A673 (cell line): ENCODE measurements at regions not wholly inside any gene's neighbourhood (a gene's known extent, or its start where the extent isn't known, plus 50 kb on each side); places are given as distances from the start of the nearest gene placed in this dataset.

ENCODE experiments used
- BruUV-seq: library from RNA; stranded (reverse); fragments of 400-500 nt; replicated peaks from 2 replicates; lab custom pipeline; 2021; lab: Mats Ljungman, UMichigan
- CTCF ChIA-PET: fragments of 300-600 bp; sonication (Branson Sonifier 250); formaldehyde crosslinking; loops from one replicate; lab custom pipeline; 2022; ENCODE audit warnings: antibody characterized with exemption; lab: Charles Lee
- POLR2A ChIA-PET: fragments of 300-600 bp; sonication (Branson Sonifier 250); formaldehyde crosslinking; loops from one replicate; lab custom pipeline; 2022; ENCODE audit warnings: antibody characterized with exemption; ENCODE audit not compliant: low non-redundant PET; lab: Charles Lee
- DNase-seq: peaks from one replicate; pipeline ENCODE4 v3.0.0-alpha.2; 2015; ENCODE audit warnings: low spot score
- H3K27ac ChIP-seq: fragments of 200-600 bp; sonication (generic); 2 replicates; pipeline ENCODE4 v1.5.1; 2016; ENCODE audit warnings: mixed run types, low read depth, mild to moderate bottlenecking, mixed read lengths, antibody characterized with exemption, low read length; ENCODE audit not compliant: poor library complexity, severe bottlenecking
- H3K27me3 ChIP-seq: fragments of 200-600 bp; sonication (generic); replicated peaks from 2 replicates; pipeline ENCODE4 v1.6.1; 2017; ENCODE audit warnings: mixed run types, low read depth, mild to moderate bottlenecking, mixed read lengths, antibody characterized with exemption, low read length; ENCODE audit not compliant: insufficient read depth, poor library complexity
- H3K36me3 ChIP-seq: fragments of 200-600 bp; sonication (generic); 2 replicates; pipeline ENCODE4 v1.6.1; 2016; ENCODE audit warnings: mixed run types, mild to moderate bottlenecking, mixed read lengths, antibody characterized with exemption, low read length; ENCODE audit not compliant: insufficient read depth, poor library complexity, severe bottlenecking
- H3K4me1 ChIP-seq: fragments of 200-600 bp; sonication (generic); 2 replicates; pipeline ENCODE4 v1.6.1; 2017; ENCODE audit warnings: mixed run types, mild to moderate bottlenecking, mixed read lengths, antibody characterized with exemption, low read length; ENCODE audit not compliant: insufficient read depth, poor library complexity, severe bottlenecking
- H3K4me3 ChIP-seq: fragments of 200-600 bp; sonication (generic); 2 replicates; pipeline ENCODE4 v1.5.1; 2016; ENCODE audit warnings: low read depth, mixed run types, mild to moderate bottlenecking, mixed read lengths, low read length; ENCODE audit not compliant: poor library complexity, severe bottlenecking
- H3K9me3 ChIP-seq: fragments of 200-600 bp; sonication (generic); 2 replicates; pipeline ENCODE4 v1.6.1; 2016; ENCODE audit warnings: mixed run types, low read depth, mild to moderate bottlenecking, mixed read lengths, antibody characterized with exemption, low read length; ENCODE audit not compliant: poor library complexity, severe bottlenecking
- CTCF ChIP-seq: fragments of 300-800, 200-600 bp; sonication (generic); conservative IDR thresholded peaks from 2 replicates; pipeline ENCODE4 v1.5.1; 2017; ENCODE audit warnings: low read depth, mild to moderate bottlenecking, antibody characterized with exemption, low read length, moderate library complexity, mixed read lengths
- EZH2 ChIP-seq: fragments of 200-600 bp; sonication (generic); IDR thresholded peaks from 2 replicates; pipeline ENCODE4 v1.6.1; 2017; ENCODE audit warnings: borderline replicate concordance, low read depth, mild to moderate bottlenecking, mixed read lengths, antibody characterized with exemption, low read length; ENCODE audit not compliant: poor library complexity, severe bottlenecking
- intact Hi-C: fragments of 100-400 bp; cut with micrococcal nuclease; formaldehyde crosslinking; loops from one replicate; pipeline ENCODE4 v1.10.0; 2022; ENCODE audit not compliant: unreplicated experiment

- BruUV-seq, result no TSS peak
These were observed 383.7 kb upstream of the PPP2R3A start for GRCh38 chr3:135581806-135582205.

GRCh38 chr3:135582800-135583199 lies 382.7 kb upstream of the PPP2R3A start:
- Histone ChIP-seq H3K36me3 (no peaks in the 10 kb centered on the region), H3K27ac (no peak overlapping the region), H3K4me3 (no peak overlapping the region), H3K9me3 (no peaks in the 10 kb centered on the region), H3K27me3 (peaks cover 2% of the 10 kb centered on the region), H3K4me1 (no peaks in the 10 kb centered on the region)
- ChIA-PET POLR2A (no interaction called here), CTCF (no interaction called here)
- no peak for DNase-seq
- intact Hi-C loops, result no loop called here
- TF ChIP-seq EZH2 (no peak), CTCF (no peak)
- BruUV-seq, result no TSS peak

More at GRCh38 chr3:135581806-135582205, 383.7 kb upstream of the PPP2R3A start:
- TF ChIP-seq CTCF (no peak), EZH2 (no peak)
- no peak overlapping the region for H3K27ac ChIP-seq
- H3K4me1 ChIP-seq, result no peaks in the 10 kb centered on the region
- DNase-seq, result no peak
- no peaks in the 10 kb centered on the region for H3K36me3 ChIP-seq
- no peaks in the 10 kb centered on the region for H3K9me3 ChIP-seq
- H3K4me3 ChIP-seq, result no peak overlapping the region
- CTCF ChIA-PET, result no interaction called here
- intact Hi-C loops, result no loop called here
- H3K27me3 ChIP-seq, result peaks cover 10% of the 10 kb centered on the region
- POLR2A ChIA-PET, result no interaction called here

GRCh38 chr3:135596563-135596962 lies 369.0 kb upstream of the PPP2R3A start:
- H3K27ac ChIP-seq, result no peak overlapping the region
- POLR2A ChIA-PET, result no interaction called here
- no peak overlapping the region for H3K4me3 ChIP-seq
- intact Hi-C loops, result no loop called here
- H3K36me3 ChIP-seq, result no peaks in the 10 kb centered on the region
- no peaks in the 10 kb centered on the region for H3K4me1 ChIP-seq
- no peak for TF ChIP-seq CTCF
- TF ChIP-seq EZH2, result no peak
- peaks cover 49% of the 10 kb centered on the region for H3K27me3 ChIP-seq
- DNase-seq, result no peak
- BruUV-seq, result no TSS peak
- CTCF ChIA-PET, result no interaction called here
- no peaks in the 10 kb centered on the region for H3K9me3 ChIP-seq
